Stimulated activated naive CD8-positive, alpha-beta T cell treated with anti-CD3 and anti-CD28 coated beads, Interleukin-15, Interleukin-2, amounts not matched to agents 100 ng/mL and 50 ng/mL, for 24 hours (primary cell): ENCODE measurements at regions not wholly inside any gene's neighbourhood (a gene's known extent, or its start where the extent isn't known, plus 50 kb on each side); places are given as distances from the start of the nearest gene placed in this dataset.

Experiments used
- H3K27ac Mint-ChIP-seq: one replicate; pipeline ENCODE4 v1.8.0; 2021; ENCODE audit warnings: mild to moderate bottlenecking, mixed read lengths
- H3K27me3 Mint-ChIP-seq: one replicate; pipeline ENCODE4 v1.8.0; 2021; ENCODE audit warnings: mixed read lengths
- H3K36me3 Mint-ChIP-seq: one replicate; pipeline ENCODE4 v1.8.0; 2021; ENCODE audit warnings: low read depth, mixed read lengths
- H3K4me1 Mint-ChIP-seq: one replicate; pipeline ENCODE4 v1.8.0; 2021; ENCODE audit warnings: low read depth, mixed read lengths
- H3K4me3 Mint-ChIP-seq: one replicate; pipeline ENCODE4 v1.8.0; 2021; ENCODE audit warnings: mild to moderate bottlenecking, mixed read lengths
- H3K9me3 Mint-ChIP-seq: one replicate; pipeline ENCODE4 v1.8.0; 2021; ENCODE audit warnings: mixed read lengths

DNA sequence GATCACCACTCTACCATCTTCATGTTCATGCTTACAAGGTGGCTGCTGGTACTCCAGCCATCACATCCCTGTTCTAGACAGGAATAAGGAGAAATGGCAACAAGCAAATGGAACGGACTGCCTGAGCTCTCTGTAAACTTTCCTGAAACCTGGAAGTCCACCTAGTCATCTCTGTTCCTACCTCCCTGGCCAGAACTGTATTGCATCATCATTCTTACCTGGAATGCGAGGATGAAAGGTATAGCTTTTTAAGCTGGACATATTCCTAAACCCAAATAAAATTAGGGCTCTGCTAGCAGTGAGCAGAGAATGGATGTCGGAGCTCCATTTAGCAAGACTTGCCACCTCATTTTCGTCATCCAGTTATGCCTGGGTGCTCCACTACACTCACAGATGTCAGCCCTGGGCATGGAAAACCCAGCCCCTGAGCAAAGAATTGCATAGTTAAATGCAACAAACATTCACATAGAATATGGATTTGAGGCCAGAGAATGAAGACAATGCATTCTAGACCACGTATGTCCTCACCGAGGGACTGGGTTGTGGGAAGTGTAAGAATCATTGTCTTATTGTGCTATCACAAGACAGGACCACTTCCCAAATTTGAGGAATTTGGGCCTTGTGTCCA lies 214.3 kb upstream of the CDYL start:
- Mint-ChIP-seq H3K27ac (no peak overlapping the region), H3K4me3 (no peak overlapping the region), H3K27me3 (peaks cover 3% of the 10 kb centered on the region), H3K36me3 (no peaks in the 10 kb centered on the region), H3K9me3 (no peaks in the 10 kb centered on the region), H3K4me1 (no peaks in the 10 kb centered on the region)

- Mint-ChIP-seq H3K27ac (no peak overlapping the region), H3K4me3 (no peak overlapping the region), H3K36me3 (no peaks in the 10 kb centered on the region), H3K4me1 (no peaks in the 10 kb centered on the region), H3K27me3 (peaks cover under 1% of the 10 kb centered on the region), H3K9me3 (no peaks in the 10 kb centered on the region)
These were observed 215.1 kb upstream of the CDYL start for GRCh38 chr6:4561078-4561435.

DNA sequence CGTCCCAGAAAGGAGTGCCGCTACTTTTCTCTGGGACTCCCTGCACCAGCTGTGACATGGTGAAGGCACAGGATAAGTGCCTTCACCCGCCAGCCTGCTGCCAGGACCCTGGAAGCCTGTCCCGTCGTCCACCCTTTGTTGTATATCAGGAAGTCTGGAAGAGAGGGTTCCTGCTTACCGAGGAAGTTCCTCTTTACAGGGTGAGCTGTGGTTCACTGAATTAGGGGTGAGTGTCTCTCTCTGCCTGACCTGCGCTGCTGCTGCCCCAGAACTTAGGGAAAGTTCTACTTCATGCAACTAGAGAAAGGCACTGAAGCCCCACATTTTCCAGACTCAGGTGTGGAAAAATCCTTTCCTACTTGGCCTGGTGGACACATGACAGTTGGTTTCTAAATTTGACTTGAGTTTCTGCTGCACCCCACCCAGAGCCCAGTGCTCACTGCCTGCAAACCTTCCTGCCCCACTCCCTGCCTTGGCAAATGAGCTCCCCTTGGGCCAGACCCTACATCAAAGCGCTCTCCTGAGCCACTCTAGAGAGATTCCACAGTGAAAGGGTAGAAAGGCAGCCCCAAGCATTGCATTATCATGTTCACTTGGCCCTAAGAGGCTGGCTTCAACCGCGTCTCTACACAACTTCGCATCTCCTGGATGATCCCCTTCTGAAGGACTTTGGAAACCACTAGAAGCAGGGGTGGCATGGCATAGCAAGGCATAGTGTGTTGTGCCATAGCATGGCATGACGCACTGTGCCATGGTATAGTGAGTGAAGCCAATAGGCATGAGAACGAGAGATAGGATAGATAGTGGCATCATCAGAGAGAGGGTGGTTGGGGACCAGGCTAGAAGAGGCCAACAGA lies 215.8 kb upstream of the CDYL start:
- Mint-ChIP-seq H3K27me3 (no peaks in the 10 kb centered on the region), H3K27ac (no peak overlapping the region), H3K9me3 (no peaks in the 10 kb centered on the region), H3K4me3 (no peak overlapping the region), H3K4me1 (no peaks in the 10 kb centered on the region), H3K36me3 (no peaks in the 10 kb centered on the region)

DNA sequence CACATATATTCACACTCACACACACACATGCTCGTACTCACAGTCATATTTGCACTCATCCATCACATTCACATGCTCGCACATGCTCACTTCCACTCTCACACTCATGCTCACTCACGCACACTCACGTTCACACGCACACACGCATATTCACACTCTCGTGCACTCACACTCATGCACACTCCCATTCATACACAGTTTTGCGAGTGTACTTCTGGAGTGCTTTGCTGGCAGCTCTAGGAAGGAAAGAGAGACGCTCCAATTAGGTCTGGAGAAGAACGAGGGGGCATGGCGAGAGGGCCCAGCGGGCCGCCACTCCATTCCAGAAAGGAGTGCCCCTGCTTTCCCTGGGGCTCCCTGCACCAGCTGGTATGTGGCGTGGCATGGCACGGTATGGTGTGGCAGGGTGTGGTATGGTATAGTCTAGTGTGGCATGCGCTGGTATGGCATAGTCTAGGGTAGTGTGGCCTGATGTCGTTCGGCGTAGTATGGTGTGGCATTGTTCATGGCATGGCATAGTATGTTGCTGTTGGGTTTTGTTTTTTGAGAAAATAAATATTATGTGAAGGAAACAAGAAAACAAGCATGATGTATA lies 216.8 kb upstream of the CDYL start:
- H3K4me1 Mint-ChIP-seq, result no peaks in the 10 kb centered on the region
- H3K27ac Mint-ChIP-seq, result no peak overlapping the region
- H3K4me3 Mint-ChIP-seq, result no peak overlapping the region
- no peaks in the 10 kb centered on the region for H3K36me3 Mint-ChIP-seq
- no peaks in the 10 kb centered on the region for H3K9me3 Mint-ChIP-seq
- H3K27me3 Mint-ChIP-seq, result no peaks in the 10 kb centered on the region

- Mint-ChIP-seq H3K4me1 (no peaks in the 10 kb centered on the region), H3K36me3 (no peaks in the 10 kb centered on the region), H3K27ac (no peak overlapping the region), H3K9me3 (no peaks in the 10 kb centered on the region), H3K27me3 (peaks cover 14% of the 10 kb centered on the region), H3K4me3 (no peak overlapping the region)
These were observed 221.6 kb upstream of the CDYL start for GRCh38 chr6:4554645-4555044.

DNA sequence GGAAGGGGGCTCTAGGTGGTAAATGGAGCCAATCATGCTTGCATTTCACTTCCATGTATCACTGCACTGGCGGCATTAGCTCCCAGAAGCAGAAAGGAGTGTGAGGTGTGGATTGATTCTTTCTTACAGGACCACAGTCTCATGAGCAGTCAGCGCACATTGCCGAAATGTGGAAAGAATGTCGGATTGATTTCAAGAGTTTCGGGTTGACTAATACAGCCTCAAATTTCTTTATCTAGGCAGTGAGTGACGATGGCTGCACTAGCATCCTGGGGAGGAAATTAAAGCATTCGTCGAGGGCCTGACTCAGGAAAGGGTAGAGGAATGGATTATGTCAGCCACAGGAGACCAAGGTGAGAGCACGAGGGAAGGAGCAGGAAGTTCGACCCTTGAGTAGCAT lies 222.8 kb upstream of the CDYL start:
- H3K27me3 Mint-ChIP-seq, result peaks cover 14% of the 10 kb centered on the region

GRCh38 chr6:4550227-4550597 lies 226.0 kb upstream of the CDYL start:
- Mint-ChIP-seq H3K27ac (no peak overlapping the region), H3K9me3 (no peaks in the 10 kb centered on the region), H3K4me1 (no peaks in the 10 kb centered on the region), H3K4me3 (no peak overlapping the region), H3K36me3 (no peaks in the 10 kb centered on the region), H3K27me3 (peaks cover 24% of the 10 kb centered on the region)

More for the DNA sequence above, 222.8 kb upstream of the CDYL start:
- H3K4me3 Mint-ChIP-seq, result no peak overlapping the region
- H3K36me3 Mint-ChIP-seq, result no peaks in the 10 kb centered on the region
- no peaks in the 10 kb centered on the region for H3K4me1 Mint-ChIP-seq
- H3K27ac Mint-ChIP-seq, result no peak overlapping the region
- H3K9me3 Mint-ChIP-seq, result no peaks in the 10 kb centered on the region

DNA sequence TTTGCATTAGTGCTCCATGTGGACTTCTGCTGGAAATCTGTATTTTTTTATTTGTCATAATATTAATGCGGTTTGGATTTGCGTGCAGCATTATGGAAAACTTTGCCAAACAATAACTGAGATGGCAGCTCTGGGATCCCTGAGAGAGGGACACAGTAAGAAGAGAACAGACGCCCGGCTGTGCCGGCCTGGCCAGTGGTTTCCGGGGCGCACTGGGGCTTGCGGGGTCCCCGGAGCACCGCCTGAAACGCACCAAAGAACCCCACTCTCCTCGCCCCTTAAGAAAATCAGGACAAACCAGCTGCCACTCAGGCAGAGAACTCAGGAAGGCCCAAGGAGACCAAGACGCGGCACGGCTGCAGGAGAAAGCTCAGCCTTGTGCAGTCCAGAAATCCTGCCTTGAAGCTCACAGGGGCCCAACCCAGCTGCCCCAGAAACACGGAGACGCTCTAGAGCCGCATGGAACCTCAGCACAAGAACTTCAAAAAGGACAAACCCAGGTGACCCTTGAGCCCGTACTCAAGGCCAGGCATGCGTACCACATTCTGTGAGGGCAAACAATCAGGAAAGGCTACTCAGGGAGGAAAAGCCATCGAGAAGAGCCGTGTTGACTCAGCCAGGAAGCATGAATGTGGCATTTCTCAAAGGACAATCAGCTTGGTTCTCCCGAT lies 226.5 kb upstream of the CDYL start:
- Mint-ChIP-seq H3K27me3 (peaks cover 25% of the 10 kb centered on the region), H3K36me3 (no peaks in the 10 kb centered on the region), H3K4me3 (no peak overlapping the region), H3K4me1 (no peaks in the 10 kb centered on the region), H3K9me3 (no peaks in the 10 kb centered on the region), H3K27ac (no peak overlapping the region)

- no peak overlapping the region for H3K27ac Mint-ChIP-seq
- no peaks in the 10 kb centered on the region for H3K9me3 Mint-ChIP-seq
- peaks cover 22% of the 10 kb centered on the region for H3K27me3 Mint-ChIP-seq
- H3K4me3 Mint-ChIP-seq, result no peak overlapping the region
- H3K4me1 Mint-ChIP-seq, result no peaks in the 10 kb centered on the region
- no peaks in the 10 kb centered on the region for H3K36me3 Mint-ChIP-seq
These were observed 230.3 kb upstream of the CDYL start for GRCh38 chr6:4545893-4546292.

GRCh38 chr6:4543596-4543995 lies 232.6 kb upstream of the CDYL start:
- Mint-ChIP-seq H3K27me3 (peaks cover 27% of the 10 kb centered on the region), H3K4me3 (no peak overlapping the region), H3K27ac (no peak overlapping the region), H3K36me3 (no peaks in the 10 kb centered on the region), H3K9me3 (no peaks in the 10 kb centered on the region), H3K4me1 (no peaks in the 10 kb centered on the region)

- Mint-ChIP-seq H3K36me3 (no peaks in the 10 kb centered on the region), H3K27ac (no peak overlapping the region), H3K27me3 (peaks cover 42% of the 10 kb centered on the region), H3K4me3 (no peak overlapping the region), H3K4me1 (no peaks in the 10 kb centered on the region), H3K9me3 (peaks cover 8% of the 10 kb centered on the region)
These were observed 242.6 kb upstream of the CDYL start for GRCh38 chr6:4533576-4533975.

- Mint-ChIP-seq H3K9me3 (peaks cover 16% of the 10 kb centered on the region), H3K4me3 (no peak overlapping the region), H3K4me1 (no peaks in the 10 kb centered on the region), H3K27ac (no peak overlapping the region), H3K27me3 (peaks cover 47% of the 10 kb centered on the region), H3K36me3 (no peaks in the 10 kb centered on the region)
These were observed 244.8 kb upstream of the CDYL start for GRCh38 chr6:4531406-4531805.

DNA sequence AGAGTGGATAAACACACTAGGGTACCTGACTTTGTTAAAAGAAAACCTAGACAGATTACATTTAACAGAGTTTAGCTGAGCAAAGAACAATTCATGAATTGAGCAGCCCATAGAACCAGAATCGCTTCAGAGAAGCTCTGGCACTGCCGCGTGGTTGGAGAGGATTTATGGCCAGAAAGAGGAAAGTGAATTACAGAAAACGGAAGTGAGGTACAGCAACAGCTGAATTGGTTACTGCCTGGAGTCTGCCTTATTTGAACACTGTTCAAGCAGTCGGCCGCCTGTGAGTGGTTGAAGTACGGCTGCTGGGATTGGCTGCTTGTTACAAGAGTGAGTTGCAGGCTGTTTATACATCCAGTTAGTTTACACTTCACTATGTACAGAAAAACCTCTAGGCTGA lies 253.8 kb upstream of the CDYL start:
- Mint-ChIP-seq H3K36me3 (no peaks in the 10 kb centered on the region), H3K4me1 (no peaks in the 10 kb centered on the region), H3K9me3 (peaks cover 7% of the 10 kb centered on the region), H3K27me3 (peaks cover 49% of the 10 kb centered on the region), H3K4me3 (no peak overlapping the region), H3K27ac (no peak overlapping the region)

DNA sequence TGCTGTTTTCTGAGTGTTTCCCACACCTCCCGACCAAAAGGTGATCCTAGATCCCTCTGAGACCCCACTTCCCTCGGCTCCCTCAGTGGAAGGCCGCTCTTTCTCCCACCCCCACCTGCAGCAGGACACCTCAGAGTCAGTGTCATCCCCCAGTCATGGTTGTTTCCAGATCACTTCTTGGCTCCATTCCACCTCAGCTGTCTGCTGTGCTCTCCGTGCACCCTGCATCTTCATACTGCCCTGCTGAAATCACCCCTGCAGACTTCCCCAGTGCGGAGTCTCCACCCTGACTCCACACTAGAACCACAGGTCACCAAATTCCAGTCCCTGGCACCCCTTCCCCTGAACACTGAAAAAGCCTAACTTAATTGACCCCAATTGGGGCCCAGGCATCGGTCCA lies 255.1 kb upstream of the CDYL start:
- Mint-ChIP-seq H3K36me3 (no peaks in the 10 kb centered on the region), H3K27me3 (peaks cover 37% of the 10 kb centered on the region), H3K4me3 (no peak overlapping the region), H3K27ac (no peak overlapping the region), H3K4me1 (no peaks in the 10 kb centered on the region), H3K9me3 (no peaks in the 10 kb centered on the region)

DNA sequence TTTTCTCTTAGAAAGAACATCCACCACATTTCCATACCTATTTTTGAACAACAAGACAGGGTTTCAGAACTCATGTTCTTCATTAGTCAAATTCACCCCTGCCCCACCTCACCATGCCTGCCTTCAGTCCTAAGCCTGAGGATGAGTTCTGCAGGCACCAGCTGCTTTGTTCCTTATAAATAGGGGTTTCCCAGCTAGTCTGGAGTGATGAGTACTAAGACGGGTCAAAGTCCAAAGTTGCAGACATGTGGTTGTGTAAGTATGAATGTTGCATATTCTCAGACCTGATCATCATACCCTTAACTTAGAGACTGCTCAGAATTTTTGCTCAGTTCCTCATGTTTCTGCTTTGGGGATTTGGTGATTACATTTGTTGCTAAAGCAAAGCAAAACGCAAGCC lies 257.7 kb upstream of the CDYL start:
- Mint-ChIP-seq H3K36me3 (no peaks in the 10 kb centered on the region), H3K27me3 (peaks cover 27% of the 10 kb centered on the region), H3K27ac (no peak overlapping the region), H3K4me3 (no peak overlapping the region), H3K9me3 (no peaks in the 10 kb centered on the region), H3K4me1 (no peaks in the 10 kb centered on the region)
